ENCODE measurements at regions not wholly inside any gene's neighbourhood (a gene's known extent, or its start where the extent isn't known, plus 50 kb on each side); places are given as distances from the start of the nearest gene placed in this dataset.
"Not testable (repeated sequence)": the region's sequence is repeated elsewhere in the genome, so short reads cannot be mapped to it uniquely, and the experiment has no call there.

GRCh38 chr18:73352546-73352945 lies 484.8 kb upstream of the NETO1 start:
- no peaks in the 10 kb centered on the region for H3F3A ChIP-seq (ENCODE audit: low read depth)
- no peaks in the 10 kb centered on the region for H3K9me2 ChIP-seq (replicated peaks; ENCODE audit: low read depth, low read length)
- H3K79me2 ChIP-seq (ENCODE audit: insufficient read depth, low read length): no peaks in the 10 kb centered on the region
- H3K27me3 ChIP-seq (ENCODE audit: insufficient read depth, low read length, poor library complexity, severe bottlenecking): no peaks in the 10 kb centered on the region
- no peak overlapping the region for H3K4me3 ChIP-seq (ENCODE audit: low read length, poor library complexity, severe bottlenecking)
- no peaks in the 10 kb centered on the region for H4K20me1 ChIP-seq (ENCODE audit: insufficient read depth, low read length, poor library complexity, severe bottlenecking)
- no peaks in the 10 kb centered on the region for H3K9me3 ChIP-seq (ENCODE audit: insufficient read depth, low read depth, low read length)
- TF ChIP-seq CTCF (conservative IDR thresholded peaks at IDR 0.05; ENCODE audit: low read length): 0 out of 2 replicates have a peak, but pooled peaks have one; percentile 25
- TF ChIP-seq EZH2phosphoT487 (IDR thresholded peaks at IDR 0.05; ENCODE audit: borderline replicate concordance): no peak
- H3K4me2 ChIP-seq (ENCODE audit: low read depth, low read length, poor library complexity, severe bottlenecking): no peak overlapping the region
- H3K36me3 ChIP-seq (ENCODE audit: insufficient read depth, low read length): no peaks in the 10 kb centered on the region
- no peak overlapping the region for H3K9ac ChIP-seq (ENCODE audit: low read depth, low read length, poor library complexity, severe bottlenecking)
- H2AFZ ChIP-seq (ENCODE audit: low read length): no peak overlapping the region
- H3K4me1 ChIP-seq (ENCODE audit: insufficient read depth, low read length, poor library complexity, severe bottlenecking): no peaks in the 10 kb centered on the region

GRCh38 chr18:73340135-73340977 lies 472.6 kb upstream of the NETO1 start:
- TF ChIP-seq EZH2phosphoT487 (IDR thresholded peaks at IDR 0.05; ENCODE audit: borderline replicate concordance) (no peak), CTCF (conservative IDR thresholded peaks at IDR 0.05; ENCODE audit: low read length) (no peak)
- no peaks in the 10 kb centered on the region for H3K36me3 ChIP-seq (ENCODE audit: insufficient read depth, low read length)
- H4K20me1 ChIP-seq (ENCODE audit: insufficient read depth, low read length, poor library complexity, severe bottlenecking): no peaks in the 10 kb centered on the region
- no peaks in the 10 kb centered on the region for H3K9me2 ChIP-seq (replicated peaks; ENCODE audit: low read depth, low read length)
- H3F3A ChIP-seq (ENCODE audit: low read depth): no peaks in the 10 kb centered on the region
- H2AFZ ChIP-seq (ENCODE audit: low read length): no peak overlapping the region
- H3K4me1 ChIP-seq (ENCODE audit: insufficient read depth, low read length, poor library complexity, severe bottlenecking): no peaks in the 10 kb centered on the region
- no peak overlapping the region for H3K9ac ChIP-seq (ENCODE audit: low read depth, low read length, poor library complexity, severe bottlenecking)
- no peaks in the 10 kb centered on the region for H3K79me2 ChIP-seq (ENCODE audit: insufficient read depth, low read length)
- H3K4me3 ChIP-seq (ENCODE audit: low read length, poor library complexity, severe bottlenecking): no peak overlapping the region
- no peak overlapping the region for H3K4me2 ChIP-seq (ENCODE audit: low read depth, low read length, poor library complexity, severe bottlenecking)
- no peaks in the 10 kb centered on the region for H3K27me3 ChIP-seq (ENCODE audit: insufficient read depth, low read length, poor library complexity, severe bottlenecking)
- no peaks in the 10 kb centered on the region for H3K9me3 ChIP-seq (ENCODE audit: insufficient read depth, low read depth, low read length)

GRCh38 chr18:73331212-73331772 lies 463.5 kb upstream of the NETO1 start:
- Histone ChIP-seq H3K4me2 (ENCODE audit: low read depth, low read length, poor library complexity, severe bottlenecking) (no peak overlapping the region), H3K4me1 (ENCODE audit: insufficient read depth, low read length, poor library complexity, severe bottlenecking) (no peaks in the 10 kb centered on the region), H3F3A (ENCODE audit: low read depth) (no peaks in the 10 kb centered on the region), H3K79me2 (ENCODE audit: insufficient read depth, low read length) (no peaks in the 10 kb centered on the region), H3K36me3 (ENCODE audit: insufficient read depth, low read length) (no peaks in the 10 kb centered on the region), H3K9me3 (ENCODE audit: insufficient read depth, low read depth, low read length) (no peaks in the 10 kb centered on the region), H3K9me2 (replicated peaks; ENCODE audit: low read depth, low read length) (no peaks in the 10 kb centered on the region), H3K27me3 (ENCODE audit: insufficient read depth, low read length, poor library complexity, severe bottlenecking) (no peaks in the 10 kb centered on the region), H2AFZ (ENCODE audit: low read length) (no peak overlapping the region), H4K20me1 (ENCODE audit: insufficient read depth, low read length, poor library complexity, severe bottlenecking) (no peaks in the 10 kb centered on the region), H3K9ac (ENCODE audit: low read depth, low read length, poor library complexity, severe bottlenecking) (no peak overlapping the region), H3K4me3 (ENCODE audit: low read length, poor library complexity, severe bottlenecking) (no peak overlapping the region)
- TF ChIP-seq CTCF (conservative IDR thresholded peaks at IDR 0.05; ENCODE audit: low read length) (no peak), EZH2phosphoT487 (IDR thresholded peaks at IDR 0.05; ENCODE audit: borderline replicate concordance) (no peak)

- H2AFZ ChIP-seq (ENCODE audit: low read length); H3K36me3 ChIP-seq (ENCODE audit: insufficient read depth, low read length); H3K9me3 ChIP-seq (ENCODE audit: insufficient read depth, low read depth, low read length); H3F3A ChIP-seq (ENCODE audit: low read depth); H4K20me1 ChIP-seq (ENCODE audit: insufficient read depth, low read length, poor library complexity, severe bottlenecking); H3K27me3 ChIP-seq (ENCODE audit: insufficient read depth, low read length, poor library complexity, severe bottlenecking); H3K9ac ChIP-seq (ENCODE audit: low read depth, low read length, poor library complexity, severe bottlenecking); H3K4me2 ChIP-seq (ENCODE audit: low read depth, low read length, poor library complexity, severe bottlenecking); H3K4me1 ChIP-seq (ENCODE audit: insufficient read depth, low read length, poor library complexity, severe bottlenecking); H3K79me2 ChIP-seq (ENCODE audit: insufficient read depth, low read length); H3K9me2 ChIP-seq (replicated peaks; ENCODE audit: low read depth, low read length); H3K4me3 ChIP-seq (ENCODE audit: low read length, poor library complexity, severe bottlenecking): not testable (repeated sequence)
These were observed 462.3 kb upstream of the NETO1 start for GRCh38 chr18:73330106-73330505.

GRCh38 chr18:73324187-73324831 lies 456.5 kb upstream of the NETO1 start:
- H3K9me3 ChIP-seq (ENCODE audit: insufficient read depth, low read depth, low read length); H3K9ac ChIP-seq (ENCODE audit: low read depth, low read length, poor library complexity, severe bottlenecking); H3K27me3 ChIP-seq (ENCODE audit: insufficient read depth, low read length, poor library complexity, severe bottlenecking); H3K4me1 ChIP-seq (ENCODE audit: insufficient read depth, low read length, poor library complexity, severe bottlenecking); H3K4me2 ChIP-seq (ENCODE audit: low read depth, low read length, poor library complexity, severe bottlenecking); H3K79me2 ChIP-seq (ENCODE audit: insufficient read depth, low read length); H4K20me1 ChIP-seq (ENCODE audit: insufficient read depth, low read length, poor library complexity, severe bottlenecking); H3K4me3 ChIP-seq (ENCODE audit: low read length, poor library complexity, severe bottlenecking); H3F3A ChIP-seq (ENCODE audit: low read depth); H3K36me3 ChIP-seq (ENCODE audit: insufficient read depth, low read length); H3K9me2 ChIP-seq (replicated peaks; ENCODE audit: low read depth, low read length); H2AFZ ChIP-seq (ENCODE audit: low read length): not testable (repeated sequence)

Data from Loucy (cell line).